Liver (tissue), 8 donors: ENCODE measurements at regions not wholly inside any gene's neighbourhood (a gene's known extent, or its start where the extent isn't known, plus 50 kb on each side); places are given as distances from the start of the nearest gene placed in this dataset.

Experiments
- DNase-seq: peaks from one replicate; pipeline ENCODE4 v3.0.0-alpha.2; 2017; ENCODE audit warnings: low spot score
- H3K27ac ChIP-seq, 2 donors: one replicate each; pipeline ENCODE4 v1.7.0; 2013; ENCODE audit warnings: inconsistent platforms in 2 of 2, low read length in 2 of 2, control low read depth in 1 of 2, low read depth in 1 of 2, mild to moderate bottlenecking in 1 of 2
- H3K27me3 ChIP-seq, 4 donors: one replicate each; pipeline versions ENCODE4 v1.6.1 to v1.7.0; 2013; ENCODE audit warnings: low read length in 3 of 4, inconsistent platforms in 1 of 4, mild to moderate bottlenecking in 1 of 4, moderate library complexity in 1 of 4; ENCODE audit not compliant: control insufficient read depth in 4 of 4, insufficient read depth in 4 of 4
- H3K36me3 ChIP-seq, 4 donors: one replicate each; pipeline versions ENCODE4 v1.6.1 to v1.7.0; 2013; ENCODE audit warnings: low read length in 3 of 4, mild to moderate bottlenecking in 3 of 4, low read depth in 1 of 4, moderate library complexity in 1 of 4; ENCODE audit not compliant: control insufficient read depth in 4 of 4, insufficient read depth in 3 of 4
- H3K4me1 ChIP-seq, 4 donors: one replicate each; pipeline versions ENCODE4 v1.6.1 to v1.7.0; 2013; ENCODE audit warnings: low read length in 3 of 4, mild to moderate bottlenecking in 3 of 4, moderate library complexity in 1 of 4; ENCODE audit not compliant: control insufficient read depth in 4 of 4, insufficient read depth in 4 of 4
- H3K4me3 ChIP-seq, 3 donors: one replicate each; pipeline versions ENCODE4 v1.6.1 to v1.7.0; 2013; ENCODE audit warnings: low read length in 3 of 3, control low read depth in 1 of 3, low read depth in 1 of 3, mild to moderate bottlenecking in 1 of 3
- H3K9ac ChIP-seq, 2 donors: one replicate each; pipeline ENCODE4 v1.7.0; 2013; ENCODE audit warnings: low read length in 2 of 2, mild to moderate bottlenecking in 2 of 2, moderate library complexity in 2 of 2, control low read depth in 1 of 2, low read depth in 1 of 2
- H3K9me3 ChIP-seq, 4 donors: one replicate each; pipeline versions ENCODE4 v1.6.1 to v1.7.0; 2013; ENCODE audit warnings: low read length in 3 of 4; ENCODE audit not compliant: control insufficient read depth in 4 of 4
- ATF3 ChIP-seq: IDR thresholded peaks from 2 replicates; pipeline ENCODE4 v1.6.1; 2016; ENCODE audit warnings: antibody characterized with exemption
- CTCF ChIP-seq: fragments of 150-350 bp; IDR thresholded peaks from 2 replicates; pipeline ENCODE4 v1.5.1; 2017; ENCODE audit warnings: improper control_type of control experiment, low read depth, low read length; ENCODE audit not compliant: missing input control
- EGR1 ChIP-seq, 2 donors: IDR thresholded peaks; 2 replicates each; pipeline ENCODE4 v1.6.1; 2016 to 2018; ENCODE audit warnings: antibody characterized with exemption in 2 of 2, low read depth in 2 of 2
- FOXA2 ChIP-seq: IDR thresholded peaks from 2 replicates; pipeline ENCODE4 v1.6.1; 2016; ENCODE audit warnings: antibody characterized with exemption
- GABPA ChIP-seq, 2 donors: IDR thresholded peaks in 1 of 2; conservative IDR thresholded peaks in 1 of 2; 2 replicates each; pipeline ENCODE4 v1.6.1; 2016; ENCODE audit warnings: antibody characterized with exemption in 2 of 2, mild to moderate bottlenecking in 1 of 2, moderate library complexity in 1 of 2
- HNF4A ChIP-seq, 2 donors: conservative IDR thresholded peaks; 2 replicates each; pipeline ENCODE4 v1.6.1; 2016; ENCODE audit warnings: antibody characterized with exemption in 2 of 2, mild to moderate bottlenecking in 2 of 2
- HNF4G ChIP-seq: IDR thresholded peaks from 2 replicates; pipeline ENCODE4 v1.6.1; 2016; ENCODE audit warnings: antibody characterized with exemption
- JUND ChIP-seq, 2 donors: IDR thresholded peaks; 2 replicates each; pipeline ENCODE4 v1.6.1; 2016; ENCODE audit warnings: antibody characterized with exemption in 2 of 2
- NR2F2 ChIP-seq: IDR thresholded peaks from 2 replicates; pipeline ENCODE4 v1.6.1; 2016; ENCODE audit warnings: antibody characterized with exemption
- REST ChIP-seq: IDR thresholded peaks from 2 replicates; pipeline ENCODE4 v1.6.1; 2016; ENCODE audit warnings: antibody characterized with exemption, mild to moderate bottlenecking
- RXRA ChIP-seq, 2 donors: IDR thresholded peaks; 2 replicates each; pipeline ENCODE4 v1.6.1; 2017 to 2018; ENCODE audit warnings: antibody characterized with exemption in 2 of 2, mild to moderate bottlenecking in 1 of 2
- TAF1 ChIP-seq: conservative IDR thresholded peaks from 2 replicates; pipeline ENCODE4 v1.6.1; 2016; ENCODE audit warnings: antibody characterized with exemption, mild to moderate bottlenecking
- YY1 ChIP-seq: IDR thresholded peaks from 2 replicates; pipeline ENCODE4 v1.6.1; 2016; ENCODE audit warnings: antibody characterized with exemption, mild to moderate bottlenecking
- ZBTB33 ChIP-seq: IDR thresholded peaks from 2 replicates; pipeline ENCODE4 v1.6.1; 2016; ENCODE audit warnings: antibody characterized with exemption
- WGBS: extraction: QIAGEN DNeasy Blood & Tissue Kit; methylation state at CpG from one replicate; pipeline ENCODE4 v1.1.7; 2013; 5-methylcytosine and 5-hydroxymethylcytosine counted together
- donor health status: healthy.
- donor health status: healthy.
- donor health status: healthy.
- donor health status: healthy.
- donor health status: healthy.

- TF ChIP-seq REST, result no peak
Observed at GRCh38 chr20:57934007-57934805, 224.4 kb upstream of the PMEPA1 start (continued).

- H3K27me3 ChIP-seq, result no peaks in the 10 kb centered on the region
- no peaks in the 10 kb centered on the region for H3K36me3 ChIP-seq
- H3K9ac ChIP-seq, result no peak overlapping the region
- no peaks in the 10 kb centered on the region for H3K4me1 ChIP-seq
- 88% methylated on average over 17 of the region's 17 CpGs for WGBS
- no peak overlapping the region for H3K4me3 ChIP-seq
- DNase-seq, result no peak
- TF ChIP-seq ZBTB33 (no peak), JUND (IDR thresholded peaks at IDR 0.05) (no peak), GABPA (IDR thresholded peaks at IDR 0.05 in 1 of 2, conservative IDR thresholded peaks at IDR 0.05 in 1 of 2) (no peak), RXRA (IDR thresholded peaks at IDR 0.05) (no peak), CTCF (no peak), TAF1 (no peak), EGR1 (IDR thresholded peaks at IDR 0.05; ENCODE audit: low read depth in 2 of 2) (no peak)
- H3K9me3 ChIP-seq, result peaks cover 0 to 3% (median 0%) of the 10 kb centered on the region in 4 donors
- no peak overlapping the region for H3K27ac ChIP-seq
Observed at GRCh38 chr20:57932227-57932864, 222.5 kb upstream of the PMEPA1 start.

- Histone ChIP-seq H3K27me3 (no peaks in the 10 kb centered on the region), H3K36me3 (no peaks in the 10 kb centered on the region), H3K9me3 (peaks cover 0 to 5% (median 4%) of the 10 kb centered on the region in 4 donors), H3K9ac (no peak overlapping the region), H3K4me1 (no peaks in the 10 kb centered on the region), H3K4me3 (no peak overlapping the region), H3K27ac (no peak overlapping the region)
- no peak for DNase-seq
- 88% methylated on average over 5 of the region's 5 CpGs for WGBS
- TF ChIP-seq FOXA2, result no peak
- no peak for TF ChIP-seq RXRA (IDR thresholded peaks at IDR 0.05)
- TF ChIP-seq NR2F2, result no peak
- TF ChIP-seq ZBTB33, result no peak
- no peak for TF ChIP-seq ATF3
- TF ChIP-seq GABPA (IDR thresholded peaks at IDR 0.05 in 1 of 2, conservative IDR thresholded peaks at IDR 0.05 in 1 of 2), result no peak
- no peak for TF ChIP-seq YY1
- no peak for TF ChIP-seq REST
- TF ChIP-seq JUND (IDR thresholded peaks at IDR 0.05), result no peak
- no peak for TF ChIP-seq TAF1
- no peak for TF ChIP-seq HNF4A (conservative IDR thresholded peaks at IDR 0.05)
- no peak for TF ChIP-seq HNF4G
Observed at GRCh38 chr20:57930351-57930750, 220.5 kb upstream of the PMEPA1 start.
